SK-MEL-5 (cell line): ENCODE measurements at regions not wholly inside any gene's neighbourhood (a gene's known extent, or its start where the extent isn't known, plus 50 kb on each side); places are given as distances from the start of the nearest gene placed in this dataset.
A peak's percentile ranks its signal among the peaks of the same experiment; 100 is the strongest.
"Not testable (repeated sequence)": the region's sequence is repeated elsewhere in the genome, so short reads cannot be mapped to it uniquely, and the experiment has no call there.

Source experiments
- DNase-seq: peaks from one replicate; pipeline ENCODE4 v3.0.0-alpha.2; 2016; ENCODE audit warnings: low read depth, low spot score
- in situ Hi-C: cut with HindIII; loops from 2 replicates; pipeline ENCODE4 v1.10.0; 2016; ENCODE audit warnings: low sequenced_read_pairs, high pct_unique_total_duplicates, low pct_unique_long_range_greater_than_20kb

GRCh38 chr11:56886455-56886854, 102.3 kb upstream of the OR5AK2 start:
- DNase-seq, result no peak
- in situ Hi-C loops, result no loop called here

- no peak for DNase-seq
- in situ Hi-C loops, result no loop called here
These were observed 102.9 kb upstream of the OR5AK2 start for GRCh38 chr11:56885854-56886253.

GRCh38 chr11:56885177-56885576, 103.5 kb upstream of the OR5AK2 start:
- in situ Hi-C loops, result no loop called here

DNA sequence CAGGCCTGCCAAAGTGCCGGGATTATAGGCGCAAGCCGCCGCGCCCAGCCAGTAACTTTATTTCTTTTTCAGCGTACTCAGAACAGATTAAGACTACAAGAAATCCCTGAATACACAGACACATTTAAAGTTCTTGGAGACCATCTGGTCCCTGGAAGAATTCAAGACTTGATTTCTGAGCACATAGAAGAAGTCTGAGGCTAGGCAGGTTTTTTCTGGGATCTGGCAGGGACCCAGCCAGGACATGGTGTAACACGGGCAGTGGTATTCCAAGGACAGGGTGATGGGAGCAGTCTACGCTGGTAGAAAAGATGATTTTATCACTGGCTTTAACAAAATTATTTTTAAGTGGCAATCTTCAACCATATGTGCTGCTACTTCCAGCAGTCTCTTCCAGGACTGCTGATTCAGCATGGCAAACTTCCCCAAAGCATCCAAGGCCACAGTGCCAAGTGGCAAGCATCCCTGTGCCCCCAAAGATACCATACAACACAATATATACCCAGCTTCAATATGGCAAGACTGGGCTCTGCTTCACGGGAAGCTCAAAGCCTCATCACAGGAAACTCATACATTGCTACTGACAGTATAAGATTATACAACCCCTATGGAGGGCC, 105.2 kb upstream of the OR5AK2 start:
- in situ Hi-C loops, result no loop called here
- no peak for DNase-seq

More at GRCh38 chr11:56885177-56885576, 103.5 kb upstream of the OR5AK2 start:
- DNase-seq, result peak; percentile 72

- no peak for DNase-seq
- in situ Hi-C loops, result no loop called here
These were observed 112.0 kb upstream of the OR5AK2 start for GRCh38 chr11:56876621-56877275.

DNA sequence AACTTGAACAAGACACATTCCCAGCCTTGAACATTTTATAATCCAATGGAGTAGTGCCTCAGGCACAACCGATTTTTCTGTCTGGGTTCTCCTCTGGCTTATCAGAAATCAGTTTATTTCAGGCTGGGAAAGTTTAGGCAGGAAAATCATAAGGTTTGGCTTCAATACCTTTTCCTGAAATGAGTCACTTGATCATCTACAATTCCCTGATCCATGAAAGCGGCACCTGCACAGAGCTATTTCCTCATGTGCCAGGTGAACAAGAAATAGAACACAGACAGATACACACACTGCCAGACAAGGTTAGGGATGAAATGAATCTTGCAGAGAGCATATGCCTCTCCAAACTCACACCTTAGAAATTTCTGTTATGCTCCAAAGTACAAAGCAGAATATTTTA, 106.7 kb upstream of the OR9G4 start:
- no peak for DNase-seq
- in situ Hi-C loops, result no loop called here

- in situ Hi-C loops, result no loop called here
- no peak for DNase-seq
These were observed 103.6 kb upstream of the OR9G4 start for GRCh38 chr11:56852131-56852530.

- in situ Hi-C loops, result no loop called here
- DNase-seq, result no peak
These were observed 101.4 kb upstream of the OR9G4 start for GRCh38 chr11:56849852-56850251.

GRCh38 chr11:56849250-56849649, 100.8 kb upstream of the OR9G4 start:
- in situ Hi-C loops, result no loop called here
- no peak for DNase-seq

DNA sequence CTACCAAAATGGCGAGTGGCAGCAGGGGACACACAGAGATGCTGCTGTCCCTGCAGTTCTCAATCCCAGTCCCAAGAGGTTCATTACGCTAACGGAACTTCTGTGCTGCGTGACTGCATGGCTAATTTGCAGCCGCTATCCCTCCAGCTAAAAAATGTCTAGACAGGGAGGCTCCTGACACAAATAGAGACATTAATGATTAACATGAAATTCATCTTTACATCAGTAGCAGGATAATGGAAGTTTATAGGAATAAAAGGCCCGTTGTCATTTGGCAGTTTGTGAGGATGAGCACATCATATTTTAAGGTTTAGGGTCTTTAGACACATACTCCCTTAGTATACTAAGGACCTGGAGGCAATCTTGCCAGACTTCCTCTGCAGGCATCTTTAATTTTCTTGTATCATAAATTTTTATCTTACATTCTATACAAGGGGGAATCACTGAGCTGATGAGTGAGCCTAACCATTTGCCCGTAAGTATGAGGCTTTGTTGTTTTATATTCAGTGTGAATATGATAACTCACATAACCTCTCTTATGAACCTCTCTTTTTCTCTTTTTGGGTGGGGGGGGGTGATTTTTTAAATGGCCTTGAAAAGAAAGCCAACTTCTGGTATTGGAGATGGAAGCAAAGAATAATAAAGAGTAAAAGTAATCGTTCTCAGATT, 99.8 kb upstream of the OR9G4 start:
- in situ Hi-C loops, result no loop called here
- peak; percentile 68 for DNase-seq

- no peak for DNase-seq
- in situ Hi-C loops, result no loop called here
These were observed 98.4 kb upstream of the OR9G4 start for GRCh38 chr11:56846631-56847576.

DNA sequence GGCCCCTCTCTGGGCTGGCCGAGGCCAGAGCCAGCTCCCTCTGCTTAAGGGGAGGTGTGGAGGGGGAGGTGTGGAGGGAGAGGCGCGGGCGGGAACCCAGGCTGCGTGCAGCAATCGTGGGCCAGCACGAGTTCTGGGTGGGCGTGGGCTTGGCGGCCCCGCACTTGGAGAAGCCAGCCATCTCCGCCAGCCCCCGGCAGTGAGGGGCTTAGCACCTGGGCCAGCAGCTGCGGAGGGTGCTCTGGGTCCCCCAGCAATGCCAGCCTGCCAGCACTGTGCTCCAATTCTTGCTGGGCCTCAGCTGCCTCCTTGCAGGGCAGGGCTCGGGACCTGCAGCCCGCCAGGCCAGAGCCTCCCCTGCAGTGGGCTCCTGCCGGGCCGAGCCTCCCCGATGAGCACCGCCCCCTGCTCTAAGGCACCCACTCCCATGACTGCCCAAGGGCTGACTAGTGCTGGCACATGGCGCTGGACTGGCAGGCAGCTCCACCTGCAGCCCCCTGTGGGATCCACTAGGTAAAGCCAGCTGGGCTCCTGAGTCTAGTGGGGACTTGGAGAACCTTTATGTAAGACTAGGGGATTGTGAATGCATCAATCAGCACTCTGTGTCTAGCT, 96.7 kb upstream of the OR9G4 start:
- no peak for DNase-seq
- in situ Hi-C loops, result no loop called here

GRCh38 chr11:56843816-56844215, 95.3 kb upstream of the OR9G4 start:
- in situ Hi-C loops, result no loop called here
- no peak for DNase-seq

DNA sequence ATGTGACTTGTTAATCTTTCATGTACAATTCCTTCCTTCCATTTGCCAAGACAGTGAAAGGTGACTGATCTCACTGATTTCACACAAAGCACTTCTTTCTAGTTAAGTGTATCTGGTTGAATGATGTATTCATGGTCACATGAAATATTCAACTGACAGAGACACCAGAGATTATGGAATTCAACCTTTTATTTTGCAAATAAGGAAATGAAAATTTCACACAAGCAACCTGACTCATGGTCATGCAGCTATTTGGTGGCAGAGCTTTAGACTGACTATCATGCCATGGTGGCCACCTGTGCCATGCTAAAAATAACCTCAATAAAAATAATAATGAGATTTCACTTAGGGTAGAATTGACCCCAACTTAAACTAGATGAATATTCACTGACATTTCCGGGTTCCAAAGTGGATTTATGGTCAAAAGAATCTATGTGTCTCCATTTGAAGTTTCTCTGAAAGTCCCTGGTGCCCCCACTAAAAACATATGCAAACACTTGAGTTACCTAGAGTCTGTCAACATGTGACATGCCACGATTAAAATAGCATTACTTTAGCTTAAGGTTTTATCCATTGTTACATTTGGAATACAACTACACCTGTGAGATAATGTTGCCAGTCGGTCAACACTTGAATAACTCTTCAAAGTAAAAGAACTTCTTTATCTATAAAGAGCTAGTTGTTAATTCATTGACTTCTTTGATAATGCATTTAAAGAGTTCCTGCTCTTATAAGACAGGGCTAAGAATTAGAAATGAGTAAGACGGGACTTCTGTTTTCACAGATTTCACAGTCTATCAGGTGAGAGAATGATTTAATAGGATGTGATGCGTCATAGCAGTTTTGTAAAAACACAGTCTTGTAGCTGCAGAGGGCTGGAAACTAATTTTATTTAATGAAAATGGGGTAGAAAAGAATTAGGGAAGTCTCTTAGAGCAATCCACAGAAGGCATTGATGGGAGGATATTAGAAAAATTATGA, 94.6 kb upstream of the OR9G4 start:
- in situ Hi-C loops, result no loop called here
- peak; percentile 80 for DNase-seq

- DNase-seq, result peak; percentile 75
- in situ Hi-C loops, result no loop called here
These were observed 92.8 kb upstream of the OR9G4 start for GRCh38 chr11:56841210-56841810.

DNA sequence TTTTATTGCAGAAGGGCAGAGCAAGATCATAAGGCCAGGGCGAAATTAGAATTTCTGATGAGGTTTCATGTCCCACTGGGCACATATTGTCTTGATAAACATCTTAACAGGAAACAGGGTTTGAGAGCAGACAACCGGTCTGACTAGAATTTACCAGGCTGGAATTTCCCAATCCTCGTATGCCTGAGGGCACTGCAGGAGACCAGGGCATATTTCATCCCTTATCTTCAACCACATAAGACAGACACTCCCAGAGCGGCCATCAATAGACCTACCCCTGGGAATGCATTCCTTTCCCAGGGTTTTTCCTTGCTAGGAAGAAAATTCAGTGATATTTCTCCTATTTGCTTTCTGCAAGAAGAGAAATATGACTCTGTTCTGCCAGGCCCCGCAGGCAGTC, 78.9 kb upstream of the OR9G4 start:
- in situ Hi-C loops, DNase-seq: not testable (repeated sequence)
